T-helper 2 cell treated with Interferon-gamma antibody and Interleukin-4, amounts not matched to agents 5 μg/mL and 100 μg/mL, for 36 hours (primary cell): ENCODE measurements at regions not wholly inside any gene's neighbourhood (a gene's known extent, or its start where the extent isn't known, plus 50 kb on each side); places are given as distances from the start of the nearest gene placed in this dataset.
"Not testable (repeated sequence)": the region's sequence is repeated elsewhere in the genome, so short reads cannot be mapped to it uniquely, and the experiment has no call there.

Experiments used
- DNase-seq: peaks from one replicate; pipeline ENCODE4 v3.0.0; 2021; ENCODE audit warnings: low spot score
- H3K27ac Mint-ChIP-seq: one replicate; pipeline ENCODE4 v1.8.0; 2021; ENCODE audit warnings: mild to moderate bottlenecking, mixed read lengths
- H3K27me3 Mint-ChIP-seq: one replicate; pipeline ENCODE4 v1.8.0; 2021; ENCODE audit warnings: low read depth, mixed read lengths
- H3K36me3 Mint-ChIP-seq: one replicate; pipeline ENCODE4 v1.8.0; 2021; ENCODE audit warnings: low read depth, mixed read lengths
- H3K4me1 Mint-ChIP-seq: one replicate; pipeline ENCODE4 v1.8.0; 2021; ENCODE audit warnings: low read depth, mixed read lengths
- H3K4me3 Mint-ChIP-seq: one replicate; pipeline ENCODE4 v1.8.0; 2022; ENCODE audit warnings: mild to moderate bottlenecking, moderate library complexity, mixed read lengths
- H3K9me3 Mint-ChIP-seq: one replicate; pipeline ENCODE4 v1.8.0; 2021; ENCODE audit warnings: mixed read lengths

GRCh38 chr2:44098050-44098449 lies 70.6 kb upstream of the PPM1B start:
- peak; percentile 23 for DNase-seq
- no peaks in the 10 kb centered on the region for H3K9me3 Mint-ChIP-seq
- peak overlapping the region; percentile 9 for H3K27ac Mint-ChIP-seq

GRCh38 chr2:44098891-44099290 lies 69.8 kb upstream of the PPM1B start:
- Mint-ChIP-seq H3K4me1 (peaks cover 36% of the 10 kb centered on the region), H3K4me3 (no peak overlapping the region), H3K27me3 (no peaks in the 10 kb centered on the region), H3K36me3 (no peaks in the 10 kb centered on the region), H3K27ac (no peak overlapping the region), H3K9me3 (no peaks in the 10 kb centered on the region)
- no peak for DNase-seq

More at GRCh38 chr2:44098050-44098449, 70.6 kb upstream of the PPM1B start:
- peaks cover 34% of the 10 kb centered on the region for H3K4me1 Mint-ChIP-seq
- no peaks in the 10 kb centered on the region for H3K27me3 Mint-ChIP-seq
- H3K4me3 Mint-ChIP-seq: no peak overlapping the region
- no peaks in the 10 kb centered on the region for H3K36me3 Mint-ChIP-seq

- Mint-ChIP-seq H3K4me1 (peaks cover 40% of the 10 kb centered on the region), H3K4me3 (peak overlapping the region; percentile 35), H3K9me3 (no peaks in the 10 kb centered on the region), H3K27ac (peak overlapping the region; percentile 69), H3K36me3 (no peaks in the 10 kb centered on the region), H3K27me3 (no peaks in the 10 kb centered on the region)
- DNase-seq: peak; percentile 24
Measured at GRCh38 chr2:44100351-44100750, 68.3 kb upstream of the PPM1B start.

GRCh38 chr2:44101246-44101645 lies 67.4 kb upstream of the PPM1B start:
- Mint-ChIP-seq H3K27me3 (no peaks in the 10 kb centered on the region), H3K27ac (no peak overlapping the region), H3K4me3 (no peak overlapping the region), H3K9me3 (no peaks in the 10 kb centered on the region), H3K36me3 (no peaks in the 10 kb centered on the region), H3K4me1 (peaks cover 40% of the 10 kb centered on the region)
- DNase-seq: no peak

- Mint-ChIP-seq H3K4me1 (peaks cover 37% of the 10 kb centered on the region), H3K27ac (no peak overlapping the region), H3K36me3 (no peaks in the 10 kb centered on the region), H3K4me3 (no peak overlapping the region), H3K9me3 (no peaks in the 10 kb centered on the region), H3K27me3 (no peaks in the 10 kb centered on the region)
- DNase-seq: no peak
Measured at GRCh38 chr2:44102790-44103562, 65.7 kb upstream of the PPM1B start.

GRCh38 chr2:44103639-44104038 lies 65.0 kb upstream of the PPM1B start:
- Mint-ChIP-seq H3K9me3 (no peaks in the 10 kb centered on the region), H3K4me3 (no peak overlapping the region), H3K36me3 (no peaks in the 10 kb centered on the region), H3K27ac (no peak overlapping the region), H3K4me1 (peaks cover 33% of the 10 kb centered on the region), H3K27me3 (no peaks in the 10 kb centered on the region)
- no peak for DNase-seq

GRCh38 chr2:44104855-44105271 lies 63.8 kb upstream of the PPM1B start:
- Mint-ChIP-seq H3K4me3 (no peak overlapping the region), H3K36me3 (no peaks in the 10 kb centered on the region), H3K27ac (no peak overlapping the region), H3K9me3 (no peaks in the 10 kb centered on the region), H3K4me1 (peaks cover 28% of the 10 kb centered on the region), H3K27me3 (no peaks in the 10 kb centered on the region)
- no peak for DNase-seq

- not testable (repeated sequence) for H3K4me3 Mint-ChIP-seq, DNase-seq, H3K9me3 Mint-ChIP-seq, H3K27ac Mint-ChIP-seq, H3K36me3 Mint-ChIP-seq, H3K27me3 Mint-ChIP-seq
- peaks cover 17% of the 10 kb centered on the region for H3K4me1 Mint-ChIP-seq
Measured at GRCh38 chr2:44106509-44106908, 62.2 kb upstream of the PPM1B start.

- no peak for DNase-seq
- no peaks in the 10 kb centered on the region for H3K36me3 Mint-ChIP-seq
- H3K4me1 Mint-ChIP-seq: peaks cover 17% of the 10 kb centered on the region
- H3K4me3 Mint-ChIP-seq: no peak overlapping the region
- H3K27ac Mint-ChIP-seq: peak overlapping the region; percentile 18
- no peaks in the 10 kb centered on the region for H3K27me3 Mint-ChIP-seq
- no peaks in the 10 kb centered on the region for H3K9me3 Mint-ChIP-seq
Measured at GRCh38 chr2:44107086-44107740, 61.5 kb upstream of the PPM1B start.

GRCh38 chr2:44107974-44108373 lies 60.7 kb upstream of the PPM1B start:
- H3K27ac Mint-ChIP-seq: no peak overlapping the region
- H3K4me3 Mint-ChIP-seq: no peak overlapping the region
- H3K9me3 Mint-ChIP-seq: no peaks in the 10 kb centered on the region
- H3K36me3 Mint-ChIP-seq: no peaks in the 10 kb centered on the region
- peaks cover 13% of the 10 kb centered on the region for H3K4me1 Mint-ChIP-seq
- no peak for DNase-seq
- no peaks in the 10 kb centered on the region for H3K27me3 Mint-ChIP-seq

- peaks cover 11% of the 10 kb centered on the region for H3K4me1 Mint-ChIP-seq
- no peak overlapping the region for H3K27ac Mint-ChIP-seq
- H3K27me3 Mint-ChIP-seq: no peaks in the 10 kb centered on the region
- no peaks in the 10 kb centered on the region for H3K36me3 Mint-ChIP-seq
- no peak overlapping the region for H3K4me3 Mint-ChIP-seq
- no peak for DNase-seq
- no peaks in the 10 kb centered on the region for H3K9me3 Mint-ChIP-seq
Measured at GRCh38 chr2:44109166-44109565, 59.5 kb upstream of the PPM1B start.

GRCh38 chr2:44110444-44110843 lies 58.2 kb upstream of the PPM1B start:
- Mint-ChIP-seq H3K36me3 (no peaks in the 10 kb centered on the region), H3K27me3 (peaks cover 2% of the 10 kb centered on the region), H3K27ac (no peak overlapping the region), H3K4me1 (peaks cover 7% of the 10 kb centered on the region), H3K9me3 (no peaks in the 10 kb centered on the region), H3K4me3 (no peak overlapping the region)
- no peak for DNase-seq

GRCh38 chr2:44112096-44112495 lies 56.6 kb upstream of the PPM1B start:
- Mint-ChIP-seq H3K9me3 (no peaks in the 10 kb centered on the region), H3K4me3 (no peak overlapping the region), H3K27ac (no peak overlapping the region), H3K36me3 (no peaks in the 10 kb centered on the region), H3K27me3 (peaks cover 2% of the 10 kb centered on the region), H3K4me1 (peaks cover 6% of the 10 kb centered on the region)
- DNase-seq: no peak

GRCh38 chr2:44116319-44116718 lies 52.4 kb upstream of the PPM1B start:
- peaks cover 2% of the 10 kb centered on the region for H3K27me3 Mint-ChIP-seq
- no peaks in the 10 kb centered on the region for H3K36me3 Mint-ChIP-seq
- no peaks in the 10 kb centered on the region for H3K9me3 Mint-ChIP-seq
- H3K4me1 Mint-ChIP-seq: peaks cover 17% of the 10 kb centered on the region
- no peak overlapping the region for H3K4me3 Mint-ChIP-seq
- DNase-seq: no peak
- H3K27ac Mint-ChIP-seq: no peak overlapping the region
